SK-N-SH (cell line): ENCODE measurements at regions not wholly inside any gene's neighbourhood (a gene's known extent, or its start where the extent isn't known, plus 50 kb on each side); places are given as distances from the start of the nearest gene placed in this dataset.

Source experiments
- FOXJ3 ChIP-seq: sonication (generic); formaldehyde crosslinking; IDR thresholded peaks from 2 replicates; pipeline ENCODE4 v1.5.1; 2020; ENCODE audit warnings: mild to moderate bottlenecking, missing genetic modification reagents
- TF ChIP-seq, protein P1 (sequence below): fragments of 200-600 bp; sonication (generic); IDR thresholded peaks from 2 replicates; pipeline ENCODE4 v1.6.1; 2017; ENCODE audit warnings: antibody characterized with exemption, mild to moderate bottlenecking, moderate library complexity

GRCh38 chr12:59429766-59430165 lies 166.1 kb upstream of the SLC16A7 start:
- TF ChIP-seq FOXJ3 (CRISPR knock-in tag), result no peak
- TF ChIP-seq, protein P1, sequence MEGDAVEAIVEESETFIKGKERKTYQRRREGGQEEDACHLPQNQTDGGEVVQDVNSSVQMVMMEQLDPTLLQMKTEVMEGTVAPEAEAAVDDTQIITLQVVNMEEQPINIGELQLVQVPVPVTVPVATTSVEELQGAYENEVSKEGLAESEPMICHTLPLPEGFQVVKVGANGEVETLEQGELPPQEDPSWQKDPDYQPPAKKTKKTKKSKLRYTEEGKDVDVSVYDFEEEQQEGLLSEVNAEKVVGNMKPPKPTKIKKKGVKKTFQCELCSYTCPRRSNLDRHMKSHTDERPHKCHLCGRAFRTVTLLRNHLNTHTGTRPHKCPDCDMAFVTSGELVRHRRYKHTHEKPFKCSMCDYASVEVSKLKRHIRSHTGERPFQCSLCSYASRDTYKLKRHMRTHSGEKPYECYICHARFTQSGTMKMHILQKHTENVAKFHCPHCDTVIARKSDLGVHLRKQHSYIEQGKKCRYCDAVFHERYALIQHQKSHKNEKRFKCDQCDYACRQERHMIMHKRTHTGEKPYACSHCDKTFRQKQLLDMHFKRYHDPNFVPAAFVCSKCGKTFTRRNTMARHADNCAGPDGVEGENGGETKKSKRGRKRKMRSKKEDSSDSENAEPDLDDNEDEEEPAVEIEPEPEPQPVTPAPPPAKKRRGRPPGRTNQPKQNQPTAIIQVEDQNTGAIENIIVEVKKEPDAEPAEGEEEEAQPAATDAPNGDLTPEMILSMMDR, result no peak
